Fibroblast of lung (primary cell): ENCODE measurements at regions not wholly inside any gene's neighbourhood (a gene's known extent, or its start where the extent isn't known, plus 50 kb on each side); places are given as distances from the start of the nearest gene placed in this dataset.

Experiments used
- CTCF ChIP-seq, 2 donors: IDR thresholded peaks in 1 of 2; conservative IDR thresholded peaks in 1 of 2; 1 replicate in 1 of 2; 2 replicates in 1 of 2; pipeline ENCODE4 v1.5.1; 2011 to 2012; ENCODE audit warnings: low read length in 2 of 2, control low read depth in 1 of 2, inconsistent platforms in 1 of 2, low read depth in 1 of 2, mild to moderate bottlenecking in 1 of 2
- EZH2 ChIP-seq: IDR thresholded peaks from 2 replicates; pipeline ENCODE4 v1.5.1; 2012; ENCODE audit warnings: low read length, control low read depth, mild to moderate bottlenecking; ENCODE audit errors: missing control alignments

- no peak for TF ChIP-seq CTCF (conservative IDR thresholded peaks at IDR 0.05 in 1 of 2, IDR thresholded peaks at IDR 0.05 in 1 of 2; ENCODE audit: low read depth in 1 of 2, low read length in 2 of 2)
- no peak for TF ChIP-seq EZH2
Observed at GRCh38 chr1:106037526-106037925, 1018.9 kb upstream of the PRMT6 start.
